Natural killer cell (primary cell): ENCODE measurements at regions not wholly inside any gene's neighbourhood (a gene's known extent, or its start where the extent isn't known, plus 50 kb on each side); places are given as distances from the start of the nearest gene placed in this dataset.

Experiments
- ATAC-seq, 3 donors: fragments of 150-1000 bp in 2 of 3; fragments of 200-7000 bp in 1 of 3; cut with Tn5 transposase; 1 replicate in 1 of 3; 2 replicates in 2 of 3; pipeline ENCODE4 v1.10.0; 2021; ENCODE audit warnings: mild to moderate bottlenecking in 2 of 3, moderate library complexity in 2 of 3
- DNase-seq, 2 donors: peaks; one replicate each; pipeline versions ENCODE4 v3.0.0 to v3.0.0-alpha.2; 2013 to 2021; ENCODE audit warnings: mixed read lengths in 1 of 2
- H3K27ac ChIP-seq: one replicate; pipeline ENCODE4 v1.5.1; 2013; ENCODE audit warnings: mild to moderate bottlenecking, low read length
- H3K27me3 ChIP-seq: one replicate; pipeline ENCODE4 v1.6.1; 2013; ENCODE audit warnings: low read length; ENCODE audit not compliant: control insufficient read depth, insufficient read depth
- H3K36me3 ChIP-seq: one replicate; pipeline ENCODE4 v1.6.1; 2013; ENCODE audit warnings: low read length; ENCODE audit not compliant: control insufficient read depth, insufficient read depth
- H3K4me1 ChIP-seq: one replicate; pipeline ENCODE4 v1.6.1; 2013; ENCODE audit warnings: low read length; ENCODE audit not compliant: control insufficient read depth, insufficient read depth
- H3K4me3 ChIP-seq: one replicate; pipeline ENCODE4 v1.5.1; 2013; ENCODE audit warnings: low read length
- H3K9me3 ChIP-seq: one replicate; pipeline ENCODE4 v1.6.1; 2013; ENCODE audit warnings: low read length; ENCODE audit not compliant: control insufficient read depth, insufficient read depth
- H3K27ac Mint-ChIP-seq, 2 donors: one replicate each; pipeline ENCODE4 v1.8.0; 2022; ENCODE audit warnings: mild to moderate bottlenecking in 2 of 2, mixed read lengths in 2 of 2, moderate library complexity in 1 of 2
- H3K27me3 Mint-ChIP-seq, 2 donors: one replicate each; pipeline ENCODE4 v1.8.0; 2022; ENCODE audit warnings: low read depth in 2 of 2, mixed read lengths in 2 of 2
- H3K36me3 Mint-ChIP-seq: one replicate; pipeline ENCODE4 v1.8.0; 2022; ENCODE audit warnings: mixed read lengths
- H3K4me1 Mint-ChIP-seq, 2 donors: one replicate each; pipeline ENCODE4 v1.8.0; 2022; ENCODE audit warnings: mixed read lengths in 2 of 2
- H3K4me3 Mint-ChIP-seq: one replicate; pipeline ENCODE4 v1.8.0; 2022; ENCODE audit warnings: mild to moderate bottlenecking, moderate library complexity, mixed read lengths
- H3K9me3 Mint-ChIP-seq, 2 donors: one replicate each; pipeline ENCODE4 v1.8.0; 2022; ENCODE audit warnings: mixed read lengths in 2 of 2
- CTCF ChIP-seq: fragments of 200-600 bp; IDR thresholded peaks from one replicate; pipeline ENCODE4 v1.8.0; 2022; ENCODE audit warnings: antibody characterized with exemption
- WGBS: methylation state at CpG from one replicate; pipeline ENCODE4 v1.1.7; 2013; ENCODE audit warnings: missing lambda C conversion rate; ENCODE audit not compliant: insufficient coverage; 5-methylcytosine and 5-hydroxymethylcytosine counted together
- intact Hi-C: fragments of 100-400 bp; cut with micrococcal nuclease; formaldehyde crosslinking; loops from one replicate; pipeline ENCODE4 v1.14.2; 2022

GRCh38 chr1:232876506-232877364 is 71.5 kb downstream of the MAP10 start:
- Mint-ChIP-seq H3K4me1 (no peaks in the 10 kb centered on the region), H3K27me3 (peaks cover 0 to 4% of the 10 kb centered on the region in 2 donors), H3K36me3 (no peaks in the 10 kb centered on the region), H3K9me3 (no peaks in the 10 kb centered on the region), H3K4me3 (no peak overlapping the region), H3K27ac (no peak overlapping the region)
- Histone ChIP-seq H3K4me1 (no peaks in the 10 kb centered on the region), H3K9me3 (no peaks in the 10 kb centered on the region), H3K27ac (no peak overlapping the region), H3K4me3 (no peak overlapping the region), H3K36me3 (no peaks in the 10 kb centered on the region), H3K27me3 (no peaks in the 10 kb centered on the region)
- DNase-seq (no peak), ATAC-seq (no peak)
- TF ChIP-seq CTCF, result no peak
- intact Hi-C loops, result no loop called here
- 70% methylated on average over 10 of the region's 11 CpGs for WGBS

GRCh38 chr1:232877365-232878028 is 72.3 kb downstream of the MAP10 start:
- TF ChIP-seq CTCF, result no peak
- Histone ChIP-seq H3K4me1 (no peaks in the 10 kb centered on the region), H3K9me3 (no peaks in the 10 kb centered on the region), H3K4me3 (no peak overlapping the region), H3K36me3 (no peaks in the 10 kb centered on the region), H3K27me3 (no peaks in the 10 kb centered on the region), H3K27ac (no peak overlapping the region)
- no peak overlapping the region for H3K4me3 Mint-ChIP-seq
- intact Hi-C loops, result no loop called here
- no peaks in the 10 kb centered on the region for H3K9me3 Mint-ChIP-seq
- ATAC-seq (no peak), DNase-seq (no peak)
- H3K36me3 Mint-ChIP-seq, result no peaks in the 10 kb centered on the region
- H3K27ac Mint-ChIP-seq, result no peak overlapping the region
- WGBS, result 82% methylated on average over 9 of the region's 10 CpGs
- no peaks in the 10 kb centered on the region for H3K4me1 Mint-ChIP-seq
- peaks cover 0 to 4% of the 10 kb centered on the region in 2 donors for H3K27me3 Mint-ChIP-seq

GRCh38 chr1:232878086-232878485 is 72.3 kb upstream of the NTPCR start:
- Histone ChIP-seq H3K36me3 (no peaks in the 10 kb centered on the region), H3K27me3 (no peaks in the 10 kb centered on the region), H3K4me1 (no peaks in the 10 kb centered on the region), H3K27ac (no peak overlapping the region), H3K4me3 (no peak overlapping the region), H3K9me3 (no peaks in the 10 kb centered on the region)
- Mint-ChIP-seq H3K27ac (no peak overlapping the region), H3K9me3 (no peaks in the 10 kb centered on the region), H3K4me1 (no peaks in the 10 kb centered on the region), H3K4me3 (no peak overlapping the region), H3K27me3 (peaks cover 0 to 4% of the 10 kb centered on the region in 2 donors), H3K36me3 (no peaks in the 10 kb centered on the region)
- 90% methylated on average over 2 of the region's 2 CpGs for WGBS
- ATAC-seq, result no peak
- DNase-seq, result no peak
- intact Hi-C loops, result no loop called here
- TF ChIP-seq CTCF, result no peak
